OCI-LY1 (cell line): ENCODE measurements at regions not wholly inside any gene's neighbourhood (a gene's known extent, or its start where the extent isn't known, plus 50 kb on each side); places are given as distances from the start of the nearest gene placed in this dataset.

Experiments used
- EZH2 ChIP-seq: fragments of 200-600 bp; sonication (generic), shearing (Covaris generic); IDR thresholded peaks from 2 replicates; pipeline ENCODE4 v1.8.0; 2017; ENCODE audit warnings: borderline replicate concordance, mixed run types, mild to moderate bottlenecking, antibody characterized with exemption, low read length, moderate library complexity, mixed read lengths
- TF ChIP-seq, protein P1 (sequence below): fragments of 200-600 bp; sonication (generic), shearing (Covaris generic); IDR thresholded peaks from 2 replicates; pipeline ENCODE4 v1.5.1; 2017; ENCODE audit warnings: mild to moderate bottlenecking, antibody characterized with exemption, low read length, moderate library complexity, mixed read lengths

DNA sequence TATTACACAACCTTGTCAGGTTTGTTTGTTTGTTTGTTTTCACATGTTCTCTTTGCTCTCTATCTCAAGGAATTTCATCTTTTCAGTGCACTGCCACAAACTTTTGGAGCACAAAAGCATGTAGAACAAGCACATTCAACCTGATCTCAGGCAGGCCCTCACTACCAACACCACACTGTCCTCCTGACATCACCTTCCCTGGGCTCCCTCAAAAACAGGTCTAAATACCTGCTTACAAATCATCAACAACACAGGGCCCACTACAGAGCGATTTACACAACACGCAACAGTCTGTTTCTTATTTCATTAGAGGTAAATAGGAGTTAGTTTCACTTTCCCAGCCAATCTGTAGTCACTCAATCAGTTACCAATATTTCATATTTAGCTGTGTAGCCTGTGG lies 241.4 kb downstream of the EPHA7 start:
- TF ChIP-seq, protein P1, sequence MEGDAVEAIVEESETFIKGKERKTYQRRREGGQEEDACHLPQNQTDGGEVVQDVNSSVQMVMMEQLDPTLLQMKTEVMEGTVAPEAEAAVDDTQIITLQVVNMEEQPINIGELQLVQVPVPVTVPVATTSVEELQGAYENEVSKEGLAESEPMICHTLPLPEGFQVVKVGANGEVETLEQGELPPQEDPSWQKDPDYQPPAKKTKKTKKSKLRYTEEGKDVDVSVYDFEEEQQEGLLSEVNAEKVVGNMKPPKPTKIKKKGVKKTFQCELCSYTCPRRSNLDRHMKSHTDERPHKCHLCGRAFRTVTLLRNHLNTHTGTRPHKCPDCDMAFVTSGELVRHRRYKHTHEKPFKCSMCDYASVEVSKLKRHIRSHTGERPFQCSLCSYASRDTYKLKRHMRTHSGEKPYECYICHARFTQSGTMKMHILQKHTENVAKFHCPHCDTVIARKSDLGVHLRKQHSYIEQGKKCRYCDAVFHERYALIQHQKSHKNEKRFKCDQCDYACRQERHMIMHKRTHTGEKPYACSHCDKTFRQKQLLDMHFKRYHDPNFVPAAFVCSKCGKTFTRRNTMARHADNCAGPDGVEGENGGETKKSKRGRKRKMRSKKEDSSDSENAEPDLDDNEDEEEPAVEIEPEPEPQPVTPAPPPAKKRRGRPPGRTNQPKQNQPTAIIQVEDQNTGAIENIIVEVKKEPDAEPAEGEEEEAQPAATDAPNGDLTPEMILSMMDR: no peak
- no peak for TF ChIP-seq EZH2
